ENCODE measurements at regions not wholly inside any gene's neighbourhood (a gene's known extent, or its start where the extent isn't known, plus 50 kb on each side); places are given as distances from the start of the nearest gene placed in this dataset.
A peak's percentile ranks its signal among the peaks of the same experiment; 100 is the strongest.

DNA sequence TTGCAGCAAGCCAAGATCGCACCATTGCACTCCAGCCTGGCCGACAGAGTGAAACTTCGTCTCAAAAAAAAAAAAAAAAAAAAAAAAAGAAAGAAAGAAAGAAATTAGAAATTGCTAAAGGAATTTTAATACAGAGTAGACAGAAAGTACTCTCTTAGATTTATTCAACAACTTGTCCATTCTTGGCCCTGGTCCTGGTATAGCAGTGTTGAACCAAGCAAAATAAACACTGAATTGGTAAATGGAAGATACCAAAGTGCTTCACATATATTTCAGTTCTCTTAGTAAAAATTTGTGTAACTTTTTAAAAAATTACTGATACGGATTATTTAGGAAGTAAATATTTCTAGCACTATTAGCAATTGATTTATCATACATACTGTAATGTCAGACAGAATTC, 165.9 kb upstream of the TLL1 start:
- WGBS, 4 donors: 92 to 96% (median 95%) methylated on average over 4 of the region's 4 CpGs
- no peak for ATAC-seq
- intact Hi-C loops (cut with DNase I): no loop called here

GRCh38 chr4:165709516-165709915, 163.5 kb upstream of the TLL1 start:
- Histone ChIP-seq H3K27ac (peak overlapping the region in 2 of 12 donors; percentile 0 to 11), H3K9me3 (no peaks in the 10 kb centered on the region), H3K4me1 (peaks cover 0 to 21% (median 0%) of the 10 kb centered on the region in 12 donors), H3K36me3 (no peaks in the 10 kb centered on the region), H3K4me3 (no peak overlapping the region), H3K27me3 (no peaks in the 10 kb centered on the region)
- WGBS, 4 donors: 84 to 88% (median 87%) methylated on average over 6 to 7 of the region's 7 CpGs
- ATAC-seq (peak in 1 of 4 donors; percentile 24), DNase-seq (peak in 1 of 5 donors; percentile 25)
- TF ChIP-seq CTCF (IDR thresholded peaks at IDR 0.05): no peak
- TF ChIP-seq POLR2A (IDR thresholded peaks at IDR 0.05): no peak
- intact Hi-C loops (cut with DNase I): no loop called here

More for the DNA sequence above, 165.9 kb upstream of the TLL1 start:
- Histone ChIP-seq H3K27ac (no peak overlapping the region), H3K36me3 (no peaks in the 10 kb centered on the region), H3K4me3 (no peak overlapping the region), H3K9me3 (no peaks in the 10 kb centered on the region), H3K4me1 (peaks cover 0 to 21% (median 0%) of the 10 kb centered on the region in 12 donors), H3K27me3 (no peaks in the 10 kb centered on the region)
- no peak for DNase-seq
- no peak for TF ChIP-seq POLR2A (IDR thresholded peaks at IDR 0.05)

- ATAC-seq (no peak), DNase-seq (no peak)
- peak overlapping the region in 2 of 12 donors; percentile 0 to 11 for H3K27ac ChIP-seq
- no peak for TF ChIP-seq CTCF (IDR thresholded peaks at IDR 0.05)
- no peak for TF ChIP-seq POLR2A (IDR thresholded peaks at IDR 0.05)
- peaks cover 0 to 21% (median 0%) of the 10 kb centered on the region in 12 donors for H3K4me1 ChIP-seq
- H3K36me3 ChIP-seq: no peaks in the 10 kb centered on the region
- no peaks in the 10 kb centered on the region for H3K9me3 ChIP-seq
- WGBS, 4 donors: 56 to 66% (median 63%) methylated on average over 2 of the region's 2 CpGs
- H3K27me3 ChIP-seq: no peaks in the 10 kb centered on the region
- intact Hi-C loops (cut with DNase I): no loop called here
- H3K4me3 ChIP-seq: no peak overlapping the region
Measured at GRCh38 chr4:165709973-165710526, 163.0 kb upstream of the TLL1 start.

DNA sequence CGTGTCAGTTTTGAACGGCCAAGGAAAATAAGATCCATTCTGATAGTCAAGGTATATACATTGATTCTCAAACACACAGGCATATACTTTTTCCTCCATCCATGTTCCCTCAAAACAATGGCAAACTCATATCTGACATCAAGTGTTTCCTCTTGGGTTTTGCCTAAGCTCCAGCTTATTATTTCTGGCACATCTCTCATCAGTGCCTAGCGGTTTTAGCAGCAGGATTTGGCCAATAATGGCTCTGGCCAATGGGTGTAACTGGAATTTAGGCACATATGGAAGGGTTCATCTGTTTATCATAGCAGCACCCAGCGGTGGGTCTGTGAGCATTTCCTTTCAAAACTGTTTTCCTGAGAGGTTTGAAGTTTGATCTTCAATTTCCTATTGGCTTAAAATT, 161.6 kb upstream of the TLL1 start:
- intact Hi-C loops (cut with DNase I): no loop called here
- Histone ChIP-seq H3K27ac (no peak overlapping the region), H3K4me3 (no peak overlapping the region), H3K9me3 (no peaks in the 10 kb centered on the region), H3K4me1 (peaks cover 0 to 28% (median 0%) of the 10 kb centered on the region in 12 donors), H3K27me3 (no peaks in the 10 kb centered on the region), H3K36me3 (no peaks in the 10 kb centered on the region)
- peak in 1 of 5 donors; percentile 26 for DNase-seq
- WGBS, 4 donors: 64 to 74% (median 68%) methylated on average over 4 of the region's 4 CpGs
- TF ChIP-seq POLR2A (IDR thresholded peaks at IDR 0.05): no peak
- no peak for TF ChIP-seq CTCF (IDR thresholded peaks at IDR 0.05)
- ATAC-seq: no peak

DNA sequence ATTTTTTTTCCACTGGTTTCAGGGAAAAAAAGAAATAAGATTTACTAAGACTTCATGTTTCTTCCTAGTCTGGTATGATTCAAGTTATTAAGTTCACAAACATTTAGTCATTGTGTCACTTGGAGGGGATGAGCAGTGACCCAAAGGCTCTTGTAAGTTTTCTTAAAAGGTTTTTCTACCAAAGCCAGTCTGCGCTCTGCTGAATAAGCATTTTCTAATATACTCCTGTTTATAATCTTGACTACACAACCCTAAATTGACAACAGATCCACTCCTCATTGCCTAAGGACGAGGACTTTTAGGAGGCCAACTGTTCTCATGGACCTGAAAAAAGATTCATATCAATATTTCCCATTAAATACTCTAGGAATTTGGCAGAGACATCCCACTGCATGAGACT, 161.1 kb upstream of the TLL1 start:
- no peak for ATAC-seq
- peaks cover 0 to 30% (median 0%) of the 10 kb centered on the region in 12 donors for H3K4me1 ChIP-seq
- no peak overlapping the region for H3K27ac ChIP-seq
- WGBS, 4 donors: 81 to 91% (median 90%) methylated on average over 2 of the region's 2 CpGs
- H3K36me3 ChIP-seq: no peaks in the 10 kb centered on the region
- no peak for DNase-seq
- H3K9me3 ChIP-seq: no peaks in the 10 kb centered on the region
- no peak overlapping the region for H3K4me3 ChIP-seq
- H3K27me3 ChIP-seq: no peaks in the 10 kb centered on the region
- TF ChIP-seq CTCF (IDR thresholded peaks at IDR 0.05) (no peak), POLR2A (IDR thresholded peaks at IDR 0.05) (no peak)
- intact Hi-C loops (cut with DNase I): no loop called here

Measured in heart left ventricle (tissue), 16 donors.